SHP77 treated with DMSO at 0.1 percent for 48 hours (cell line): ENCODE measurements at regions not wholly inside any gene's neighbourhood (a gene's known extent, or its start where the extent isn't known, plus 50 kb on each side); places are given as distances from the start of the nearest gene placed in this dataset.
"Not testable (repeated sequence)": the region's sequence is repeated elsewhere in the genome, so short reads cannot be mapped to it uniquely, and the experiment has no call there.

Experiments used
- DNase-seq: peaks from one replicate; lab custom pipeline; 2025; lab: John Stamatoyannopoulos, UW

GRCh38 chr10:118966076-118966849, 63.3 kb upstream of the NANOS1 start:
- no peak for DNase-seq

GRCh38 chr10:118966850-118967125, 62.7 kb upstream of the NANOS1 start:
- no peak for DNase-seq

- DNase-seq = no peak
Observed at GRCh38 chr10:118967160-118967559, 62.4 kb upstream of the NANOS1 start.

GRCh38 chr10:118968060-118968459, 61.5 kb upstream of the NANOS1 start:
- no peak for DNase-seq

- no peak for DNase-seq
Observed at GRCh38 chr10:118968482-118968881, 61.0 kb upstream of the NANOS1 start.

GRCh38 chr10:118969014-118969413, 60.5 kb upstream of the NANOS1 start:
- no peak for DNase-seq

GRCh38 chr10:118970770-118971169, 58.7 kb upstream of the NANOS1 start:
- no peak for DNase-seq

GRCh38 chr10:118971187-118971586, 58.3 kb upstream of the NANOS1 start:
- no peak for DNase-seq

GRCh38 chr10:118971876-118972275, 57.6 kb upstream of the NANOS1 start:
- no peak for DNase-seq

GRCh38 chr10:118973744-118974143, 55.8 kb upstream of the NANOS1 start:
- DNase-seq = no peak

GRCh38 chr10:118974951-118975350, 54.6 kb upstream of the NANOS1 start:
- DNase-seq = no peak

GRCh38 chr10:118976219-118976618, 53.3 kb upstream of the NANOS1 start:
- not testable (repeated sequence) for DNase-seq

- no peak for DNase-seq
Observed at GRCh38 chr10:118977022-118977599, 52.4 kb upstream of the NANOS1 start.

GRCh38 chr10:118977835-118978234, 51.7 kb upstream of the NANOS1 start:
- no peak for DNase-seq

GRCh38 chr10:118978316-118978997, 51.1 kb upstream of the NANOS1 start:
- DNase-seq = no peak

GRCh38 chr10:118978998-118979350, 50.5 kb upstream of the NANOS1 start:
- DNase-seq = no peak

- no peak for DNase-seq
Observed at GRCh38 chr10:118979661-118980060, 49.9 kb upstream of the NANOS1 start.
